Spleen (tissue), 11 donors: ENCODE measurements at regions not wholly inside any gene's neighbourhood (a gene's known extent, or its start where the extent isn't known, plus 50 kb on each side); places are given as distances from the start of the nearest gene placed in this dataset.

Experiments used
- DNase-seq: peaks from one replicate; pipeline ENCODE4 v3.0.0-alpha.2; 2020
- H3K27ac ChIP-seq, 8 donors: fragments of 200-600 bp; sonication (generic) in 7 of 8; 1 replicate in 4 of 8; 2 replicates in 4 of 8; pipeline versions ENCODE4 v1.5.0 to v1.8.0; 2016 to 2021; ENCODE audit warnings: inconsistent platforms in 4 of 8, mild to moderate bottlenecking in 4 of 8, moderate library complexity in 1 of 8
- H3K27me3 ChIP-seq, 7 donors: fragments of 200-600 bp; sonication (generic) in 6 of 7; replicated peaks in 1 of 7; 1 replicate in 4 of 7; 2 replicates in 3 of 7; pipeline versions ENCODE4 v1.5.0 to v1.8.0; 2016 to 2021; ENCODE audit warnings: inconsistent platforms in 3 of 7, mild to moderate bottlenecking in 1 of 7
- H3K36me3 ChIP-seq, 6 donors: fragments of 200-600 bp; sonication (generic) in 5 of 6; 1 replicate in 4 of 6; 2 replicates in 2 of 6; pipeline versions ENCODE4 v1.5.0 to v1.8.0; 2016 to 2021; ENCODE audit warnings: inconsistent platforms in 2 of 6
- H3K4me1 ChIP-seq, 6 donors: fragments of 200-600 bp; sonication (generic) in 5 of 6; 1 replicate in 3 of 6; 2 replicates in 3 of 6; pipeline versions ENCODE4 v1.5.0 to v1.8.0; 2016 to 2021; ENCODE audit warnings: inconsistent platforms in 3 of 6
- H3K4me3 ChIP-seq, 8 donors: fragments of 200-600 bp; sonication (generic) in 7 of 8; 1 replicate in 4 of 8; 2 replicates in 4 of 8; pipeline versions ENCODE4 v1.5.0 to v1.8.0; 2016 to 2021; ENCODE audit warnings: inconsistent platforms in 4 of 8, mild to moderate bottlenecking in 4 of 8, moderate library complexity in 2 of 8
- H3K9me3 ChIP-seq, 8 donors: fragments of 200-600 bp; sonication (generic) in 7 of 8; 1 replicate in 4 of 8; 2 replicates in 4 of 8; pipeline versions ENCODE4 v1.5.0 to v1.8.0; 2016 to 2021; ENCODE audit warnings: inconsistent platforms in 4 of 8
- POLR2A ChIP-seq, 3 donors: fragments of 450-650 bp; IDR thresholded peaks; one replicate each; pipeline ENCODE4 v1.5.1; 2017; ENCODE audit warnings: antibody characterized with exemption in 3 of 3, mild to moderate bottlenecking in 1 of 3
- POLR2AphosphoS5 ChIP-seq, 3 donors: sonication (generic); formaldehyde crosslinking; IDR thresholded peaks; one replicate each; pipeline ENCODE4 v1.5.1; 2017; ENCODE audit warnings: antibody characterized with exemption in 3 of 3
- WGBS, 5 donors: extraction: QIAGEN DNeasy Blood & Tissue Kit in 3 of 5; methylation state at CpG; one replicate each; pipeline versions ENCODE4 v1.1.5 to v1.1.7; 2013 to 2018; 5-methylcytosine and 5-hydroxymethylcytosine counted together
- intact Hi-C: fragments of 100-400 bp; cut with DNase I; formaldehyde crosslinking; loops from one replicate; pipeline ENCODE4 v1.15.0; 2023; ENCODE audit warnings: low total_unique reads
- TF ChIP-seq, protein P1 (sequence below), 11 experiments: fragments of 200-600 bp in 7 of 11; fragments of 450-650 bp in 4 of 11; sonication (generic) in 4 of 11; IDR thresholded peaks in 8 of 11; conservative IDR thresholded peaks in 3 of 11; 1 replicate in 7 of 11; 2 replicates in 4 of 11; pipeline versions ENCODE4 v1.4.0 to v1.8.0; 2016 to 2021; ENCODE audit warnings: antibody characterized with exemption in 11 of 11, inconsistent platforms in 4 of 11, mild to moderate bottlenecking in 1 of 11
- donor health status: healthy with polysubstance abuse.
- donor health status: DM: no; HTN: no; CAD: no; lungs with moderate emphysema.
- donor health status: DM: no; HTN: no; CAD: no.
- donor health status: Bipolar disorder and iron deficiency.
- donor health status: healthy.
- donor health status: DM: no; HTN: no; CAD: no.
- donor health status: DM: yes; HTN: yes; CAD: no.

DNA sequence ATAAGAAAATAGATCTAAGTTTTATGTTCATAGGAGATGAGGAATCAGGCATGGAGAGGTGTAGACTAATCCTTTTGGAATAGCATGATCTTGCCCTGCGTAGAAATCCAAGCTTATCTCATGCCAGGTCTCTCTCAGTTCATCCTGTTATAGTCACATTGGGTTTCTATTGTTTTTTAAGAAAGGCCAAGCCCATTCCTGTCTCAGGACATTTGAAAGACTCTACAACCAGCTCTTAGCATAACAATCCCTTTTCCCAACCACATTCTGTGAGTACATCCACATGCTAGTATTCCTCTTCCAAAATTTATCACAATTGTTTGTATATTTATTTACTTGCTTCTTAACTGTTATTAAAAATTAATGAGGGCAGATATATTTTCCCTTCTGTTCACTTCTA lies 130.3 kb downstream of the MMUT start:
- H3K9me3 ChIP-seq = peaks cover 0 to 13% (median 0%) of the 10 kb centered on the region in 8 donors
- no peaks in the 10 kb centered on the region for H3K36me3 ChIP-seq
- no peak overlapping the region for H3K4me3 ChIP-seq
- no peak for TF ChIP-seq POLR2AphosphoS5 (IDR thresholded peaks at IDR 0.05)
- TF ChIP-seq POLR2A (IDR thresholded peaks at IDR 0.05) = no peak
- intact Hi-C loops = no loop called here
- WGBS, 5 donors = 47 to 76% (median 68%) methylated on average over 1 of the region's 1 CpG
- H3K27me3 ChIP-seq = no peaks in the 10 kb centered on the region
- no peaks in the 10 kb centered on the region for H3K4me1 ChIP-seq
- no peak for DNase-seq
- no peak overlapping the region for H3K27ac ChIP-seq

DNA sequence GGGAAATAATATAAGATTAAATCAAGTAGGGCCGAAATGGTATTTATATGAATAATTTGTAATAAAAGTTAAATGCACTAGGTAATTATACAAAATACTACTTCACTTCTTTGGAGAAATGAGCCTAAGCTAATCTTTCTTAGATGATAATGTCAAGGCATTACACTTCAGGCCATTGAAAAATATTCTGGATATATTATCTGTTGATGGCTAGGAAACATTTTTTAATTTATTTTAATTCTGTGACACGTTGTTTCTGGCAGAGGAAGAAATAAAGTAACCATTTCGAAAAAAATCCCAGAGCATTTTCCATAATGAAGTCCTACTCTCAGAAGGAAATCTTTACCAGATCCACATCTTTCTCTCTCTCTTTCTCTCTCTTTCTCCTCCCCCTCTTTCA lies 133.9 kb downstream of the MMUT start:
- 68 to 84% (median 76%) methylated on average over 3 of the region's 3 CpGs for WGBS, 5 donors
- Histone ChIP-seq H3K4me3 (no peak overlapping the region), H3K36me3 (no peaks in the 10 kb centered on the region), H3K27ac (no peak overlapping the region), H3K27me3 (no peaks in the 10 kb centered on the region), H3K9me3 (no peaks in the 10 kb centered on the region), H3K4me1 (no peaks in the 10 kb centered on the region)
- DNase-seq = no peak
- TF ChIP-seq POLR2A (IDR thresholded peaks at IDR 0.05) (no peak), POLR2AphosphoS5 (IDR thresholded peaks at IDR 0.05) (no peak)
- TF ChIP-seq, protein P1, sequence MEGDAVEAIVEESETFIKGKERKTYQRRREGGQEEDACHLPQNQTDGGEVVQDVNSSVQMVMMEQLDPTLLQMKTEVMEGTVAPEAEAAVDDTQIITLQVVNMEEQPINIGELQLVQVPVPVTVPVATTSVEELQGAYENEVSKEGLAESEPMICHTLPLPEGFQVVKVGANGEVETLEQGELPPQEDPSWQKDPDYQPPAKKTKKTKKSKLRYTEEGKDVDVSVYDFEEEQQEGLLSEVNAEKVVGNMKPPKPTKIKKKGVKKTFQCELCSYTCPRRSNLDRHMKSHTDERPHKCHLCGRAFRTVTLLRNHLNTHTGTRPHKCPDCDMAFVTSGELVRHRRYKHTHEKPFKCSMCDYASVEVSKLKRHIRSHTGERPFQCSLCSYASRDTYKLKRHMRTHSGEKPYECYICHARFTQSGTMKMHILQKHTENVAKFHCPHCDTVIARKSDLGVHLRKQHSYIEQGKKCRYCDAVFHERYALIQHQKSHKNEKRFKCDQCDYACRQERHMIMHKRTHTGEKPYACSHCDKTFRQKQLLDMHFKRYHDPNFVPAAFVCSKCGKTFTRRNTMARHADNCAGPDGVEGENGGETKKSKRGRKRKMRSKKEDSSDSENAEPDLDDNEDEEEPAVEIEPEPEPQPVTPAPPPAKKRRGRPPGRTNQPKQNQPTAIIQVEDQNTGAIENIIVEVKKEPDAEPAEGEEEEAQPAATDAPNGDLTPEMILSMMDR (IDR thresholded peaks at IDR 0.05 in 8 of 11, conservative IDR thresholded peaks at IDR 0.05 in 3 of 11) = no peak
- intact Hi-C loops = no loop called here

DNA sequence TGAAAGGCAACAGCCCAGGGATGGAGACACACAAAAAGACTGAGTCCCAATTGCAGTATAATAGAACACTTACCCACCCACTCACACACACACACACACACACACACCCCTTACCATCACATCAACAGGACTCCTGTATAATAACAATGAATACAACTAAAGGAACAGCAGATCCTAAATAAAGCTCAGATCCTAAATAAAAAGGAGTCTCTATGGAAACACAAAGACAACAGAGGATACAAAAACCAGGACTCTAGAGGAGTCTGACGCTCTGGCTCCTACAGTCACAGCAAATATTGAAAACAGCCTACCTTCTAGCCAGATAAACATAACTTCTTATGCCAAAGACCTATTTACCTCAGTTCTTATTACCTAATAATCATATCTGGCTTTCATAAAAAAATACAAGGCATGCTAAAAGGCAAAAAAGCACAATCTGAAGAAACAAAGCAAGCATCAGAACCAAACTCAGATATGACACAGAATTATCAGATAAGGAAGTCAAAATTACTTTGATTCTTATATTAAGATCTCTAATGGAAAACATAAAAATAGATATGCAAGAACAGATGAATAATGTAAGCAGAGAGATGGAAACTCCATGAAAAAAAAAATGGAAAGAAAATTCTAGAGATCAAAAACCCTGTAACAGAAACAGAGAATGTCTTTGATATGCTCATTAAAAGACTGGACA lies 134.9 kb downstream of the MMUT start:
- no peak overlapping the region for H3K4me3 ChIP-seq
- no peaks in the 10 kb centered on the region for H3K36me3 ChIP-seq
- DNase-seq = no peak
- intact Hi-C loops = no loop called here
- no peaks in the 10 kb centered on the region for H3K27me3 ChIP-seq
- H3K27ac ChIP-seq = no peak overlapping the region
- TF ChIP-seq POLR2A (IDR thresholded peaks at IDR 0.05) (no peak), POLR2AphosphoS5 (IDR thresholded peaks at IDR 0.05) (no peak)
- TF ChIP-seq, protein P1 (IDR thresholded peaks at IDR 0.05 in 8 of 11, conservative IDR thresholded peaks at IDR 0.05 in 3 of 11) = no peak
- 85 to 94% (median 92%) methylated on average over 1 of the region's 1 CpG for WGBS, 5 donors
- no peaks in the 10 kb centered on the region for H3K9me3 ChIP-seq
- no peaks in the 10 kb centered on the region for H3K4me1 ChIP-seq

DNA sequence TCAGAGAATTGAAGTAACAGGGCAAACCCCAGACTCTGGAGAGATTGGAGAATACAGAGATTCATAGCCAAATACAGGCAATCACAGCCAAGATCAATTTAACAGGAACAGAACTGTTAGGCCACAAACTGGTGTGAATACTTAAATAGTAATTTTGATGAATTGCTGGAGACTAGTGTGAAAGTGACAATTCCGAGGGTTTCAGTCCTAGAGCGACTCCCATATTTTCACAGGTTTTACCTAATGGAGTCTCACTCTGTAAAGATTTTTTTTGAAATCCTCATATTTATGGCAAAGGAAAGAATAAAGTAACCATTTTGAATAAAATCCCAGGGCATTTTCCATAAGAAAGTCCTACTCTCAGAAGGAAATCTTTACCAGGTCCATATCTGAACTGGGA lies 135.5 kb downstream of the MMUT start:
- TF ChIP-seq POLR2A (IDR thresholded peaks at IDR 0.05) (no peak), POLR2AphosphoS5 (IDR thresholded peaks at IDR 0.05) (no peak)
- TF ChIP-seq, protein P1 (IDR thresholded peaks at IDR 0.05 in 8 of 11, conservative IDR thresholded peaks at IDR 0.05 in 3 of 11) = no peak
- Histone ChIP-seq H3K27ac (no peak overlapping the region), H3K36me3 (no peaks in the 10 kb centered on the region), H3K4me3 (no peak overlapping the region), H3K4me1 (no peaks in the 10 kb centered on the region), H3K27me3 (no peaks in the 10 kb centered on the region), H3K9me3 (no peaks in the 10 kb centered on the region)
- no peak for DNase-seq
- intact Hi-C loops = no loop called here
- WGBS, 5 donors = 78 to 92% (median 89%) methylated on average over 2 of the region's 2 CpGs
